Vagina (tissue), 2 donors: ENCODE measurements at regions not wholly inside any gene's neighbourhood (a gene's known extent, or its start where the extent isn't known, plus 50 kb on each side); places are given as distances from the start of the nearest gene placed in this dataset.

Experiments used
- CTCF ChIP-seq, 3 experiments: fragments of 450-650 bp in 2 of 3; fragments of 200-600 bp in 1 of 3; sonication (generic) in 1 of 3; IDR thresholded peaks; one replicate each; pipeline ENCODE4 v1.5.1; 2017 to 2019; ENCODE audit warnings: antibody characterized with exemption in 3 of 3, mild to moderate bottlenecking in 2 of 3, moderate library complexity in 2 of 3
- POLR2A ChIP-seq, 2 donors: fragments of 450-650 bp; IDR thresholded peaks; one replicate each; pipeline ENCODE4 v1.6.1; 2017; ENCODE audit warnings: antibody characterized with exemption in 2 of 2, mild to moderate bottlenecking in 2 of 2, moderate library complexity in 2 of 2
- POLR2AphosphoS5 ChIP-seq, 2 donors: sonication (generic); formaldehyde crosslinking; IDR thresholded peaks; one replicate each; pipeline ENCODE4 v1.9.0; 2017; ENCODE audit warnings: antibody characterized with exemption in 2 of 2, mild to moderate bottlenecking in 2 of 2, low read depth in 1 of 2; ENCODE audit not compliant: insufficient read depth in 1 of 2

GRCh38 chr22:49349181-49349835 is 478.4 kb downstream of the BRD1 start:
- TF ChIP-seq CTCF (IDR thresholded peaks at IDR 0.05) (no peak), POLR2A (IDR thresholded peaks at IDR 0.05) (no peak), POLR2AphosphoS5 (IDR thresholded peaks at IDR 0.05; ENCODE audit: insufficient read depth in 1 of 2, low read depth in 1 of 2) (no peak)
